Smooth muscle cell (in vitro differentiated cells): ENCODE measurements at regions not wholly inside any gene's neighbourhood (a gene's known extent, or its start where the extent isn't known, plus 50 kb on each side); places are given as distances from the start of the nearest gene placed in this dataset.

Source experiments
- DNase-seq: peaks from one replicate; lab custom pipeline; 2025; ENCODE audit not compliant: unreplicated experiment; lab: John Stamatoyannopoulos, UW
- H2AFZ ChIP-seq: fragments of 200-600 bp; sonication (generic); 2 replicates; pipeline ENCODE4 v1.6.0; 2016; ENCODE audit warnings: antibody characterized with exemption, low read depth, mild to moderate bottlenecking
- H3F3A ChIP-seq: fragments of 200-600 bp; sonication (generic); 2 replicates; pipeline ENCODE4 v1.6.0; 2017; ENCODE audit warnings: antibody characterized with exemption, low read depth
- H3K27ac ChIP-seq: fragments of 200-600 bp; sonication (generic); 2 replicates; pipeline ENCODE4 v1.5.1; 2016; ENCODE audit warnings: low read depth, mild to moderate bottlenecking
- H3K27me3 ChIP-seq: fragments of 200-600 bp; sonication (generic); 2 replicates; pipeline ENCODE4 v1.6.1; 2016; ENCODE audit warnings: low read depth, mild to moderate bottlenecking
- H3K36me3 ChIP-seq: fragments of 200-600 bp; sonication (generic); 2 replicates; pipeline ENCODE4 v1.5.1; 2016; ENCODE audit warnings: low read depth
- H3K4me1 ChIP-seq: fragments of 200-600 bp; sonication (generic); 2 replicates; pipeline ENCODE4 v1.5.1; 2016; ENCODE audit warnings: low read depth
- H3K4me2 ChIP-seq: fragments of 200-600 bp; sonication (generic); 2 replicates; pipeline ENCODE4 v1.6.0; 2016; ENCODE audit warnings: mild to moderate bottlenecking
- H3K4me3 ChIP-seq: fragments of 200-600 bp; sonication (generic); 2 replicates; pipeline ENCODE4 v1.5.1; 2016; ENCODE audit warnings: mild to moderate bottlenecking
- H3K79me2 ChIP-seq: fragments of 200-600 bp; sonication (generic); 2 replicates; pipeline ENCODE4 v1.6.0; 2016; ENCODE audit warnings: low read depth, mild to moderate bottlenecking
- H3K9ac ChIP-seq: fragments of 200-600 bp; sonication (generic); 2 replicates; pipeline ENCODE4 v1.6.0; 2016; ENCODE audit warnings: low read depth
- H3K9me3 ChIP-seq: fragments of 200-600 bp; sonication (generic); replicated peaks from 2 replicates; pipeline ENCODE4 v1.5.1; 2016; ENCODE audit warnings: low read depth
- H4K20me1 ChIP-seq: fragments of 200-600 bp; sonication (generic); 2 replicates; pipeline ENCODE4 v1.6.0; 2016; ENCODE audit warnings: low read depth
- CTCF ChIP-seq: fragments of 200-600 bp; sonication (generic); IDR thresholded peaks from 2 replicates; pipeline ENCODE4 v1.5.1; 2017; ENCODE audit warnings: borderline replicate concordance, mild to moderate bottlenecking, antibody characterized with exemption; ENCODE audit not compliant: insufficient read depth, poor library complexity, severe bottlenecking
- WGBS: methylation state at CpG from one replicate; pipeline ENCODE4 v1.1.7; 2016; ENCODE audit warnings: low lambda C conversion rate; 5-methylcytosine and 5-hydroxymethylcytosine counted together

- Histone ChIP-seq H3K4me2 (no peak overlapping the region), H3F3A (no peaks in the 10 kb centered on the region), H4K20me1 (no peaks in the 10 kb centered on the region), H3K4me3 (no peak overlapping the region), H3K9ac (no peak overlapping the region), H2AFZ (no peak overlapping the region), H3K4me1 (no peaks in the 10 kb centered on the region), H3K79me2 (no peaks in the 10 kb centered on the region), H3K27ac (no peak overlapping the region), H3K27me3 (no peaks in the 10 kb centered on the region), H3K9me3 (no peaks in the 10 kb centered on the region), H3K36me3 (no peaks in the 10 kb centered on the region)
- 89% methylated on average over 1 of the region's 1 CpG for WGBS
- no peak for DNase-seq
- TF ChIP-seq CTCF = no peak
These were observed 679.5 kb downstream of the MATN1 start for GRCh38 chr1:30043731-30044408.

- no peak overlapping the region for H3K27ac ChIP-seq
- no peak for DNase-seq
- no peaks in the 10 kb centered on the region for H4K20me1 ChIP-seq
- H3F3A ChIP-seq = no peaks in the 10 kb centered on the region
- no peaks in the 10 kb centered on the region for H3K79me2 ChIP-seq
- H2AFZ ChIP-seq = no peak overlapping the region
- no peaks in the 10 kb centered on the region for H3K9me3 ChIP-seq
- H3K9ac ChIP-seq = no peak overlapping the region
- H3K4me3 ChIP-seq = no peak overlapping the region
- 64% methylated on average over 2 of the region's 2 CpGs for WGBS
- no peak for TF ChIP-seq CTCF
- no peaks in the 10 kb centered on the region for H3K27me3 ChIP-seq
- H3K36me3 ChIP-seq = no peaks in the 10 kb centered on the region
- no peak overlapping the region for H3K4me2 ChIP-seq
- H3K4me1 ChIP-seq = no peaks in the 10 kb centered on the region
These were observed 680.1 kb downstream of the MATN1 start for GRCh38 chr1:30043256-30043655.

GRCh38 chr1:30042438-30043147 lies 680.8 kb downstream of the MATN1 start:
- no peak overlapping the region for H3K4me3 ChIP-seq
- H4K20me1 ChIP-seq = no peaks in the 10 kb centered on the region
- no peaks in the 10 kb centered on the region for H3K27me3 ChIP-seq
- no peak overlapping the region for H3K4me2 ChIP-seq
- no peak overlapping the region for H3K9ac ChIP-seq
- H3K27ac ChIP-seq = no peak overlapping the region
- no peaks in the 10 kb centered on the region for H3K4me1 ChIP-seq
- H3K79me2 ChIP-seq = no peaks in the 10 kb centered on the region
- TF ChIP-seq CTCF = no peak
- no peak overlapping the region for H2AFZ ChIP-seq
- WGBS = 88% methylated on average over 2 of the region's 2 CpGs
- H3K9me3 ChIP-seq = no peaks in the 10 kb centered on the region
- DNase-seq = no peak
- no peaks in the 10 kb centered on the region for H3F3A ChIP-seq
- H3K36me3 ChIP-seq = no peaks in the 10 kb centered on the region
